Fibroblast of villous mesenchyme (primary cell): ENCODE measurements at regions not wholly inside any gene's neighbourhood (a gene's known extent, or its start where the extent isn't known, plus 50 kb on each side); places are given as distances from the start of the nearest gene placed in this dataset.
A peak's percentile ranks its signal among the peaks of the same experiment; 100 is the strongest.
"Not testable (repeated sequence)": the region's sequence is repeated elsewhere in the genome, so short reads cannot be mapped to it uniquely, and the experiment has no call there.

Source experiments
- DNase-seq: peaks from one replicate; pipeline ENCODE4 v3.0.0-alpha.2; 2010; ENCODE audit warnings: low read depth
- H3K4me3 ChIP-seq: 2 replicates; pipeline ENCODE4 v1.5.1; 2011; ENCODE audit warnings: low read depth, mild to moderate bottlenecking, low read length
- TF ChIP-seq, protein P1 (sequence below): IDR thresholded peaks from 2 replicates; pipeline ENCODE4 v1.5.1; 2012; ENCODE audit warnings: low read depth, mild to moderate bottlenecking, low read length; ENCODE audit not compliant: insufficient read depth

DNA sequence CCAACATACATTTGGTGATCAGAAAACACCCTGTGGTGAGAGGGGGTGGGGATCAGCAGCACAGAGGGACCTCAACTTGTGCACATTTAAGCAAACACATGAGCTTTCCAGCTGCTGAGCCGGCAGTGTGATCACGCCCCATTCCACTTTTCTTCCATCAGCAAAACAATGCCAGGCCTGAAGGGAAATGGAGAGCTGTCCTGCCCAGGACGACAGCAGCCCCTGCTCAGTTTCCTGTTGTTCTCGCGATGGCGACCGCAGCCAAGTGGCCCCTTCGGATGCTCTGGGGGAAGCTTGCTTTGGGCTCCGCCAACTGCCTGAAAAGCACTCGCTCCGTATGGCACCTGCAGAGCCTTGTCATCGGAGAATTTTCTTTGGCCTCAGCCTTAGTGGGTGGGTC is 272.3 kb downstream of the FOXL1 start:
- TF ChIP-seq, protein P1, sequence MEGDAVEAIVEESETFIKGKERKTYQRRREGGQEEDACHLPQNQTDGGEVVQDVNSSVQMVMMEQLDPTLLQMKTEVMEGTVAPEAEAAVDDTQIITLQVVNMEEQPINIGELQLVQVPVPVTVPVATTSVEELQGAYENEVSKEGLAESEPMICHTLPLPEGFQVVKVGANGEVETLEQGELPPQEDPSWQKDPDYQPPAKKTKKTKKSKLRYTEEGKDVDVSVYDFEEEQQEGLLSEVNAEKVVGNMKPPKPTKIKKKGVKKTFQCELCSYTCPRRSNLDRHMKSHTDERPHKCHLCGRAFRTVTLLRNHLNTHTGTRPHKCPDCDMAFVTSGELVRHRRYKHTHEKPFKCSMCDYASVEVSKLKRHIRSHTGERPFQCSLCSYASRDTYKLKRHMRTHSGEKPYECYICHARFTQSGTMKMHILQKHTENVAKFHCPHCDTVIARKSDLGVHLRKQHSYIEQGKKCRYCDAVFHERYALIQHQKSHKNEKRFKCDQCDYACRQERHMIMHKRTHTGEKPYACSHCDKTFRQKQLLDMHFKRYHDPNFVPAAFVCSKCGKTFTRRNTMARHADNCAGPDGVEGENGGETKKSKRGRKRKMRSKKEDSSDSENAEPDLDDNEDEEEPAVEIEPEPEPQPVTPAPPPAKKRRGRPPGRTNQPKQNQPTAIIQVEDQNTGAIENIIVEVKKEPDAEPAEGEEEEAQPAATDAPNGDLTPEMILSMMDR, result no peak
- no peak overlapping the region for H3K4me3 ChIP-seq
- DNase-seq, result no peak

DNA sequence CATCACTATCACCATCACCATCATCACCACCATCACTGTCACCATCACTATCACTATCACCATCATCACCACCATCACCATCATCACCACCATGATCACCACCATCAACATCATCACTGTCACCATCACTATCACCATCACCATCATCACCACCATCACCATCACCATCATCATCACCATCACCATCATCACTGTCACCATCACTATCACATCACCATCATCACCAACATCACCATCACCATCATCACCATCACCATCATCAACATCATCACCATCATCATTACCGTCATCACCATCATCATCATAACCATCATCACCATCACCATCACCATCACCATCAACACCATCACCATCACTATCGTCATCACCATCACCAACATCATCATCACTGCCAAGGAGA is 273.8 kb downstream of the FOXL1 start:
- TF ChIP-seq, protein P1, result no peak
- DNase-seq, result no peak
- no peak overlapping the region for H3K4me3 ChIP-seq

DNA sequence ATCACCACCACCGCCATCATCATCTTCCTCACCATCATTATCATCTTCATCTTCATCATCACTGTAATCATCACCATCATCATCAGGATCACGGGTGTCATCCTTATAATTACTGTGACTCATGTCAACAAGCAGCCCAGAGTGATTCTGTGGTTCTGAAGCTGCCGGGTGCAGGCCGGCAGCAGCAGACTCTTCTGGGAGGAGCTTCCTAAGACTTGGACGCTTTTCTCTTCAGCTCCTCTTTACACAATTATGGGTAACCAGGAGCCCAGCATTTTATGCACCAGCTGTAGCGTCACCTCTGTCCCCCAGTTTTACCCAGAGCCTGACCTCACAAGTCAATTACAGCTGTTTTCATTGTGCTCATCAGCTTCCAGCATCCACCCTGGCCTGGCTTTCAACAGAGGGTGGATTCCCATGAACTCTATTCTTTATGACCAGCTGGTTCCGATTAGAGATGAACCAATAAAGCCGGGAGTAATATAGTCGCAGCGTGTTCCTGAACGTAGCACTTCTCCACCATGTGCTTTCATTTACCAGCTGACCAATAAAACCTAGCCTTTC is 275.8 kb downstream of the FOXL1 start:
- H3K4me3 ChIP-seq, result no peak overlapping the region
- TF ChIP-seq, protein P1, result no peak
- peak; percentile 89 for DNase-seq

DNA sequence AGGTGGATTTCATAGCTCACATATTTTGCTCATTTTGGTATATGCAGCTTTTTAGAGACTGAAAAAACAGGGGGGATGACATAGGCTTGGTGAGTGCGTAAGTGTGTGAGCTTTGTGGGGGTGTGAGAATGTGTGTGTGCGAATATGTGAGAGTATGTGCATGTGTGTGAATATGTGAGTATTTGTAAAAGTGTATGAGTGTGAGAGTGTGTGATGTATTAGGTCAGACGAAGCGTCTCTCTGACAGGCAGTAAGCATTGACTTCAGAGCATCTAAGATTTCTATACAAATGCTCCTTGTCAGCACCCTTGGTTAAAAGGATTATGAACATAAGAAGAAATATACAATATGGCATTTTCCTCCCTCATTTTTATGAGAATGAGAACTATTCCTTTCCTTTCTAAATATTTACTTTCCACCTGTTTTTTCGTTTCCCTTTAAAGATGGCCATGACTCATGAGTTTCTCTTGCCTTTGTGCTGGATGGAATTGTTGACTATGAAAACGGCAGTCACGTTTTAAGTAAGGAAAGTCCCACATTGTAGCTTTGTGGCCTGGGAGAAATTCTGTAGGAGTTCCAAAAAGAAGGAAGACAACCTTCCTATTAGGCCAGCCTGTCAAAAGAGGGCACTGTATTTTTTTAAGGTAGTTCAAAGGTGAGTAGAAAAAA is 276.4 kb downstream of the FOXL1 start:
- TF ChIP-seq, protein P1, result no peak
- DNase-seq, result peak; percentile 53
- H3K4me3 ChIP-seq, result no peak overlapping the region

DNA sequence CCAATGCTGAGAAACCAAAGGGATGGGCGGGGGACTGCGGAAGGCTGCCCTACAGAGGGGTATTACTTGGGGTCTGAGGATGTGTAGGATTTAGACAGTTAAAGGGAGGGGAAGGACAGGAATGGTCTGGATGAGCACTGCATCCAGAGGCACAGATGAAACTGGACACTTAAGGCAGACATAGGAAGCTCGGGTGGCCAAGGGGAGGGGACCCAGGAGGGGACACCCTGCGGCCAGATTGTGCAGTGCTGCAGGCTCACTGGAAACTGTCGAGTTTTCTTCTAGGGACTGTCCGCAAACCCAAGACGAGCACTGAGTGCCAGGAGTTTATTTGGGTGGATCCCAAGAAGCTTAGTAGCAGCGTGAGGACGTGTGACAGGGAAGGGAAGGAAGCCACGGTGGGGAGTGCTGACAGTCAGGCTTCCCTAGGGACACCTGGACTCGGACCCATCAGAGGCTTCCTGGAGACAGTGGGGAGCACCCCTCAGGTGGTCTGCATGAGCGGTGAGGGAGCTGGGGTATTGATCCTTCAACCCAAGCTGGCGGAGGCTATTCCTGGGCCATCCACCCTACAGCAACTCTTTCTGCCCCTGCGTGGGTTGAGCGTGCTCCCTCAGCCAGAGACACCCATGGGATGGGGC is 278.7 kb downstream of the FOXL1 start:
- DNase-seq, result no peak
- TF ChIP-seq, protein P1, result no peak
- H3K4me3 ChIP-seq, result no peak overlapping the region

DNA sequence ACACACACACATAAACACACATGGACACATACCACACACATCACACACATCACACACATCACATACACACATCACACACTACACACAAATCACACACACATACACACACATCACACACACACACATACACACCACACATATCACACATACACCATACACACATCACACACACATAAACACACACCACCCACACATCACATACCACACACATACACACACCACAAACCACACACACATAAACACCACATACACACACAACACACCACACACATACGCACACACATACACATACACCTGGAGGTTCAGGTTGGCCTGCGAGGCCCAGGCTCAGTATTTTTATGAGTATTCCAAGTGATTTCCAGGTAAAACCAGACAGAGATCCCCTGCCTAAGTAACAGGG is 279.5 kb downstream of the FOXL1 start:
- no peak for DNase-seq
- TF ChIP-seq, protein P1, result no peak
- H3K4me3 ChIP-seq, result no peak overlapping the region

DNA sequence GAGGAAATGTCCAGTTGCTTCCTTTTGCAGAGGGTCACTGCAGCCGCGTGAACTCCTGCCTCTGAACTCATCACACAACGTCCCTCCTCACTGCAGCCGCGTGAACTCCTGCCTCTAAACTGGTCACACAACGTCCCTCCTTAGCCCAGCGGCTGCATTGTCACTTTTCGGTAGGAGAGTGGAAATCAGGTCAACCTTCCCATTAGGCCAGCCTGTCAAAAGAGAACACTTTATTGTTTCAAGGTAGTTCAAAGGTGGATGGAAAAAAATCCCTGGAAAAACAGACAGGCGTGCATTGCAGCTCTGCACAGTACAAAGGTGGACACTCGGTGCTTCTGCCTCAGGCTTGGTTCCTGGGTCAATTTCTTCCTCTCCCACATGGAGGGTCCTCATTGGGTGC is 280.2 kb downstream of the FOXL1 start:
- DNase-seq, result no peak
- TF ChIP-seq, protein P1, result no peak
- H3K4me3 ChIP-seq, result no peak overlapping the region

DNA sequence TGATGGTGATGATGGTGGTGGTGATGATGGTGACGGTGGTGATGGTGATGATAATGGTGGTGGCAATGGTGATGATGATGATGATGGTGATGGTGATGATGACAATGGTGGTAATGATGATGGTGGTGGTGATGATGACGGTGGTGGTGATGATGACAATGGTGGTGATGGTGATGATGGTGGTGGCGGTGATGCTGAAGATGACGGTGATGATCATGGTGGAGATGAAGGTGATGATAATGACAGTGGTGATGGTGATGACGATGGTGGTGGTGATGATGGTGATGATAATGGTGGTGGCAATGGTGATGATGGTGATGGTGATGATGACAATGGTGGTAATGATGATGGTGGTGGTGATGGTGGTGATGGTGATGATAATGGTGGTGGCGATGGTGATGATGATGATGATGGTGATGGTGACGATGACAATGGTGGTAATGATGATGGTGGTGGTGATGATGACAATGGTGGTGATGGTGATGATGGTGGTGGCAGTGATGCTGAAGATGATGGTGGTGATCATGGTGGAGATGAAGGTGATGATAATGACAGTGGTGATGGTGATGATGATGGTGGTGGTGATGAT is 283.0 kb downstream of the FOXL1 start:
- H3K4me3 ChIP-seq, DNase-seq: not testable (repeated sequence)
